IMR-90 (cell line): ENCODE measurements at regions not wholly inside any gene's neighbourhood (a gene's known extent, or its start where the extent isn't known, plus 50 kb on each side); places are given as distances from the start of the nearest gene placed in this dataset.

Source experiments
- ATAC-seq: fragments of 200-7000 bp; cut with Tn5 transposase; 2 replicates; pipeline ENCODE4 v1.9.1; 2020; ENCODE audit warnings: low read depth, mild to moderate bottlenecking, moderate library complexity
- BruUV-seq: library from RNA; stranded (reverse); fragments of 400-500 nt; replicated peaks from 2 replicates; lab custom pipeline; 2021; lab: Mats Ljungman, UMichigan
- CTCF ChIA-PET: fragments of 300-600 bp; formaldehyde crosslinking; extraction: SDS; loops from one replicate; lab custom pipeline; 2021; ENCODE audit warnings: antibody characterized with exemption; lab: Yijun Ruan, JAX
- POLR2A ChIA-PET: fragments of 300-600 bp; sonication (Branson Sonifier 250); formaldehyde crosslinking; loops from one replicate; lab custom pipeline; 2022; ENCODE audit warnings: antibody characterized with exemption; ENCODE audit not compliant: unreplicated experiment; lab: Charles Lee
- DNase-seq: peaks from one replicate; pipeline ENCODE4 v3.0.0; 2013
- H2AFZ ChIP-seq: replicated peaks from 2 replicates; pipeline ENCODE3; 2013; ENCODE audit warnings: low read length, mild to moderate bottlenecking; ENCODE audit not compliant: poor library complexity
- H2AK5ac ChIP-seq: 2 replicates; pipeline ENCODE4 v1.6.1; 2013; ENCODE audit warnings: low read depth, low read length, inconsistent platforms
- H2AK9ac ChIP-seq: replicated peaks from 2 replicates; pipeline ENCODE3; 2013; ENCODE audit warnings: mild to moderate bottlenecking, low read depth, low read length, moderate library complexity; ENCODE audit not compliant: poor library complexity
- H2BK120ac ChIP-seq: 2 replicates; pipeline ENCODE4 v1.6.1; 2013; ENCODE audit warnings: low read depth, low read length, inconsistent platforms
- H2BK15ac ChIP-seq: 3 replicates; pipeline ENCODE4 v1.6.1; 2013; ENCODE audit warnings: low read depth, low read length, inconsistent platforms
- H2BK20ac ChIP-seq: 2 replicates; pipeline ENCODE4 v1.6.1; 2013; ENCODE audit warnings: low read depth, mild to moderate bottlenecking, inconsistent platforms, low read length, moderate library complexity
- H2BK5ac ChIP-seq: 2 replicates; pipeline ENCODE4 v1.6.1; 2013; ENCODE audit warnings: mild to moderate bottlenecking, low read depth, low read length, inconsistent platforms; ENCODE audit not compliant: poor library complexity, severe bottlenecking
- H3K14ac ChIP-seq: replicated peaks from 2 replicates; pipeline ENCODE4 v1.6.1; 2013; ENCODE audit warnings: low read depth, low read length, inconsistent platforms
- H3K18ac ChIP-seq: 2 replicates; pipeline ENCODE4 v1.6.1; 2013; ENCODE audit warnings: low read depth, low read length, control low read depth
- H3K23ac ChIP-seq: 2 replicates; pipeline ENCODE4 v1.6.1; 2013; ENCODE audit warnings: low read depth, low read length, inconsistent platforms
- H3K27ac ChIP-seq: 2 replicates; pipeline ENCODE4 v1.5.1; 2013; ENCODE audit warnings: mild to moderate bottlenecking, control low read depth, low read length; ENCODE audit not compliant: insufficient read depth
- H3K27me3 ChIP-seq: 2 replicates; pipeline ENCODE4 v1.6.1; 2013; ENCODE audit warnings: low read length; ENCODE audit not compliant: control insufficient read depth, insufficient read depth
- H3K36me3 ChIP-seq: 2 replicates; pipeline ENCODE4 v1.6.1; 2013; ENCODE audit warnings: low read length, mixed read lengths; ENCODE audit not compliant: control insufficient read depth, insufficient read depth
- H3K4ac ChIP-seq: 2 replicates; pipeline ENCODE4 v1.6.1; 2013; ENCODE audit warnings: low read depth, low read length, inconsistent platforms
- H3K4me1 ChIP-seq: 2 replicates; pipeline ENCODE4 v1.6.1; 2013; ENCODE audit warnings: low read length, mixed read lengths; ENCODE audit not compliant: control insufficient read depth, insufficient read depth
- H3K4me2 ChIP-seq: 2 replicates; pipeline ENCODE4 v1.6.1; 2013; ENCODE audit warnings: low read depth, mild to moderate bottlenecking, control low read depth, low read length, moderate library complexity
- H3K4me3 ChIP-seq: 2 replicates; pipeline ENCODE4 v1.5.1; 2013; ENCODE audit warnings: low read depth, mild to moderate bottlenecking, control low read depth, low read length, moderate library complexity; ENCODE audit not compliant: insufficient read depth
- H3K56ac ChIP-seq: 2 replicates; pipeline ENCODE4 v1.6.1; 2013; ENCODE audit warnings: low read length, inconsistent platforms; ENCODE audit not compliant: insufficient read depth; ENCODE audit errors: extremely low read depth
- H3K79me1 ChIP-seq, 2 experiments: 2 replicates each; pipeline ENCODE4 v1.6.1; 2013; ENCODE audit warnings: low read length in 2 of 2, inconsistent platforms in 1 of 2, low read depth in 1 of 2
- H3K9ac ChIP-seq: 2 replicates; pipeline ENCODE4 v1.6.1; 2013; ENCODE audit warnings: low read depth, low read length, control low read depth
- H3K9me1 ChIP-seq: 2 replicates; pipeline ENCODE4 v1.6.1; 2013; ENCODE audit warnings: low read length, inconsistent platforms; ENCODE audit not compliant: insufficient read depth
- H3K9me3 ChIP-seq: 2 replicates; pipeline ENCODE4 v1.6.1; 2013; ENCODE audit warnings: low read length; ENCODE audit not compliant: control insufficient read depth, insufficient read depth
- H4K20me1 ChIP-seq: 2 replicates; pipeline ENCODE4 v1.6.1; 2013; ENCODE audit warnings: low read length, inconsistent platforms; ENCODE audit not compliant: insufficient read depth
- H4K5ac ChIP-seq: 2 replicates; pipeline ENCODE4 v1.6.1; 2013; ENCODE audit warnings: mild to moderate bottlenecking, low read depth, low read length, control low read depth
- H4K8ac ChIP-seq, 2 experiments: 2 replicates each; pipeline ENCODE4 v1.6.1; 2013; ENCODE audit warnings: low read depth in 2 of 2, low read length in 2 of 2, control low read depth in 1 of 2, inconsistent platforms in 1 of 2
- H4K91ac ChIP-seq: 2 replicates; pipeline ENCODE4 v1.6.1; 2013; ENCODE audit warnings: low read depth, low read length, inconsistent platforms; ENCODE audit not compliant: insufficient read depth
- CEBPB ChIP-seq: IDR thresholded peaks from 2 replicates; pipeline ENCODE4 v1.6.1; 2012; ENCODE audit warnings: low read depth, low read length, improper control_type of control experiment
- FOS ChIP-seq: fragments of 150-350 bp; IDR thresholded peaks from 2 replicates; pipeline ENCODE4 v1.6.1; 2016; ENCODE audit warnings: low read depth, low read length
- MAZ ChIP-seq: IDR thresholded peaks from 2 replicates; pipeline ENCODE4 v1.6.1; 2012; ENCODE audit warnings: low read depth, mild to moderate bottlenecking, low read length, improper control_type of control experiment, moderate library complexity, borderline replicate concordance
- MXI1 ChIP-seq: IDR thresholded peaks from 2 replicates; pipeline ENCODE4 v1.6.1; 2012; ENCODE audit warnings: low read depth, mild to moderate bottlenecking, low read length, moderate library complexity, borderline replicate concordance
- RAD21 ChIP-seq: IDR thresholded peaks from 2 replicates; pipeline ENCODE4 v1.6.1; 2012; ENCODE audit warnings: low read length, improper control_type of control experiment
- RCOR1 ChIP-seq: IDR thresholded peaks from 2 replicates; pipeline ENCODE4 v1.6.1; 2012; ENCODE audit warnings: mild to moderate bottlenecking, low read length, improper control_type of control experiment; ENCODE audit not compliant: insufficient replicate concordance
- SMC3 ChIP-seq: fragments of 150-350 bp; IDR thresholded peaks from 2 replicates; pipeline ENCODE4 v1.6.1; 2016; ENCODE audit warnings: low read depth, mild to moderate bottlenecking, antibody characterized with exemption, low read length, moderate library complexity
- WGBS, 2 experiments: methylation state at CpG; one replicate each; pipeline versions ENCODE4 v1.1.5 to v1.1.7; 2013; ENCODE audit warnings: missing lambda C conversion rate in 2 of 2; ENCODE audit not compliant: insufficient read length in 1 of 2; ENCODE audit errors: extremely low coverage in 2 of 2; 5-methylcytosine and 5-hydroxymethylcytosine counted together
- dilution Hi-C: fragments of 300-500 bp; cut with HindIII; formaldehyde crosslinking; loops from one replicate; pipeline ENCODE4 v1.14.3; 2018; ENCODE audit warnings: low sequenced_read_pairs; ENCODE audit not compliant: unreplicated experiment
- in situ Hi-C: fragments of 300-500 bp; cut with MboI; formaldehyde crosslinking; loops from 3 replicates; pipeline ENCODE4 v1.14.3; 2019; ENCODE audit warnings: low sequenced_read_pairs, inconsistent platforms, mixed read lengths
- intact Hi-C: fragments of 100-400 bp; cut with micrococcal nuclease; formaldehyde crosslinking; loops from 2 replicates; pipeline ENCODE4 v1.10.0; 2022
- TF ChIP-seq, protein P1 (sequence below): fragments of 150-350 bp; IDR thresholded peaks from 2 replicates; pipeline ENCODE4 v1.6.1; 2017; ENCODE audit warnings: mild to moderate bottlenecking, antibody characterized with exemption, low read length, low read depth

DNA sequence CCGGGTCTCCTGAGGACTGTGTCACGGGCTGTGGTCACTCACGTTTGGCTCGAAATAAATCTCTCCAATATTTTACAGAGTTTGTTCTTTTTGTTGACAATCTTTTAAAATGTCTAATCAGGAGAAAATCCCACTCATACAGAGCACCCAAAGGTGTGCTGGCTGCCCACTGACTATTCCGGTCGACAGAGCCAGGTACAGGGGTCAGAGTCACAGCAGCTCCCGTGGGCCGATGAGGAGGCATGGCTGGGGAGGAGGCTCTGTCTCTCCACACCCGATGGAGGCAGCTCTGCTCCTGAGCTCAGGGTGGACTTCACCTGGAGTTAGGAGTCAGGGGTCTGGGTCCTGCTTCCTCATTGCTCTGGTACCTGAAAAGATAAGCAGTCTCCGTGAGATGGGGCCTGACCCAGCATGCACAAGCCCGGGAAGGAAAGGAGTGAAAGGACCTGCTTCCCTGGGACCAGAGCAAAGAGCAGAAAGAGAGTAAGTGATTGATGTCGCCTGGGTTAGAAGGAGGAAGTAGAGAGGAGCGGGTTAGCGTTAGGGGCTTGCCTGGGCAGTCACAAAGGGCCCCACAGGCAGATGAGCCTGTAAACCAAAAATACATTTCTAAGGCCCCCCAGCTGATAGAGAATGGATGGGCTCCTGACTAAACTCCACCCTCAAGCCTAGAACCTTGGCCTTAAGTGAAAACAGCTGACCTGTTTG is 53.5 kb upstream of the UNC93A start:
- POLR2A ChIA-PET: no interaction called here
- intact Hi-C loops: no loop called here
- Histone ChIP-seq H3K23ac (no peak overlapping the region), H2BK20ac (no peak overlapping the region), H2BK120ac (no peak overlapping the region), H2BK15ac (no peak overlapping the region), H3K27me3 (no peaks in the 10 kb centered on the region), H3K18ac (no peak overlapping the region), H4K8ac (no peak overlapping the region), H2AK5ac (no peak overlapping the region), H4K5ac (no peak overlapping the region), H3K36me3 (no peaks in the 10 kb centered on the region), H3K9me3 (peaks cover 29% of the 10 kb centered on the region), H3K4me2 (no peak overlapping the region), H3K27ac (no peak overlapping the region), H3K9me1 (no peaks in the 10 kb centered on the region), H3K4me3 (no peak overlapping the region), H2AFZ (no peak overlapping the region), H3K79me1 (no peaks in the 10 kb centered on the region), H3K9ac (no peak overlapping the region), H3K14ac (no peak overlapping the region), H3K56ac (no peak overlapping the region), H3K4ac (no peak overlapping the region), H2AK9ac (no peak overlapping the region), H2BK5ac (no peak overlapping the region), H4K91ac (no peak overlapping the region), H3K4me1 (no peaks in the 10 kb centered on the region), H4K20me1 (no peaks in the 10 kb centered on the region)
- 40% methylated on average over 1 of the region's 14 CpGs; no CpG with 5 or more reads in 1 of the 2 experiments for WGBS, 2 experiments
- dilution Hi-C loops: no loop called here
- no peak for ATAC-seq
- CTCF ChIA-PET: no interaction called here
- BruUV-seq: no TSS peak
- TF ChIP-seq MXI1 (no peak), CEBPB (no peak), MAZ (no peak), SMC3 (no peak), FOS (no peak), RCOR1 (no peak), RAD21 (no peak)
- TF ChIP-seq, protein P1, sequence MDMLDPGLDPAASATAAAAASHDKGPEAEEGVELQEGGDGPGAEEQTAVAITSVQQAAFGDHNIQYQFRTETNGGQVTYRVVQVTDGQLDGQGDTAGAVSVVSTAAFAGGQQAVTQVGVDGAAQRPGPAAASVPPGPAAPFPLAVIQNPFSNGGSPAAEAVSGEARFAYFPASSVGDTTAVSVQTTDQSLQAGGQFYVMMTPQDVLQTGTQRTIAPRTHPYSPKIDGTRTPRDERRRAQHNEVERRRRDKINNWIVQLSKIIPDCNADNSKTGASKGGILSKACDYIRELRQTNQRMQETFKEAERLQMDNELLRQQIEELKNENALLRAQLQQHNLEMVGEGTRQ: no peak
- in situ Hi-C loops: no loop called here
- no peak for DNase-seq
